NT2/D1 (cell line): ENCODE measurements at regions not wholly inside any gene's neighbourhood (a gene's known extent, or its start where the extent isn't known, plus 50 kb on each side); places are given as distances from the start of the nearest gene placed in this dataset.
"Not testable (repeated sequence)": the region's sequence is repeated elsewhere in the genome, so short reads cannot be mapped to it uniquely, and the experiment has no call there.

Experiments used
- SUZ12 ChIP-seq: IDR thresholded peaks from 2 replicates; pipeline ENCODE4 v1.6.1; 2011; ENCODE audit not compliant: insufficient read length, insufficient read depth; ENCODE audit errors: extremely low read depth
- YY1 ChIP-seq: IDR thresholded peaks from 2 replicates; pipeline ENCODE4 v1.6.1; 2011; ENCODE audit not compliant: insufficient read length, insufficient read depth
- ZNF274 ChIP-seq: IDR thresholded peaks from 2 replicates; pipeline ENCODE4 v1.6.1; 2011; ENCODE audit warnings: mild to moderate bottlenecking, low read depth, low read length

DNA sequence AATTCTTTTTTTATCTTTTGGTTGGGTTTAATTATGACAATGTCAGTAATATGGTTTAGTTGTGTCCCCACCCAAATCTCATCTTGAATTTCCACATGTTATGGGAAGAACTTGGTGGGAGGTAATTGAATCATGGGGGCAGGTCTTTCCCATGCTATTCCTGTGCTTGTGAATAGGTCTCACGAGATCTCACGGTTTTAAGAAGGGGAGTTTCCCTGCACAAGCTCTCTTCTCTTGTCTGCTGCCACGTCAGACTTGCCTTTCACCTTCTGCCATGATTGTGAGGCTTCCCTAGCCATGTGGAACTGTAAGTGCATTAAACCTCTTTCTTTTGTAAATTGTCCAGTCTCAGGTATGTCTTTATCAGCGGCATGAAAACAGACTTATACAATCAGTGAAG is 61.7 kb upstream of the IFNE start:
- not testable (repeated sequence) for TF ChIP-seq SUZ12, YY1, ZNF274
